ENCODE measurements at regions not wholly inside any gene's neighbourhood (a gene's known extent, or its start where the extent isn't known, plus 50 kb on each side); places are given as distances from the start of the nearest gene placed in this dataset.
A peak's percentile ranks its signal among the peaks of the same experiment; 100 is the strongest.

DNA sequence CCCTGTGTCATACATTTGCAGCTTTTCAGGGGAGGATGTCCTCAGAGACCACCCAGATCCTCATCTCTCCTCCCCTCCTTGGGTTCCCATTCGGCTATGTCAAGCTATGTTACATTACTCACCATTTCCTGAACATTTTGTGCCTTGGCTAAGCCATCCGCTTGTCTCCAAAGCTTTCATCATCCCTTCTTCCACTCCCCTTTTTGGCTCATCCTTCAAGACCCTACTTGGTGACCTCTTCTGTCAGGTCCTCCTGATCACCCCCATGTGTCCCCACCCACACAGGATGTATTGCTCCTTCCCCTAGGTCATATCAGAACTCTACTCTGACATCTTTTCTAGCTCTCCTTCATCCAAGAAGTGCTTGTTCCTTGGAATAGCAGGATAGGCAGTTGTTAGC is 81.8 kb downstream of the BOD1 start:
- H3K27me3 ChIP-seq (replicated peaks; ENCODE audit: control insufficient read depth, insufficient read depth, low read length), result no peaks in the 10 kb centered on the region
- Mint-ChIP-seq H3K27me3 (ENCODE audit: insufficient read depth, unreplicated experiment) (no peaks in the 10 kb centered on the region), H3K4me3 (ENCODE audit: unreplicated experiment) (no peak overlapping the region), H3K36me3 (ENCODE audit: insufficient read depth, unreplicated experiment) (peaks cover 5% of the 10 kb centered on the region), H3K4me1 (ENCODE audit: low read depth, unreplicated experiment) (peaks cover 25% of the 10 kb centered on the region), H3K9me3 (ENCODE audit: unreplicated experiment) (peaks cover 20% of the 10 kb centered on the region), H3K27ac (ENCODE audit: unreplicated experiment) (peak overlapping the region; percentile 65)
- H3K4me3 ChIP-seq (ENCODE audit: low read depth, low read length), result no peak overlapping the region
- ChIA-PET CTCF (interaction anchor here (1.1 kb wide), 1 partner anchor 40 kb away, joined by 5 read pairs; no protein-coding TSS in a partner anchor), POLR2A (no interaction called here)
- no TSS peak for BruUV-seq (replicated peaks)
- intact Hi-C loops (cut with micrococcal nuclease; ENCODE audit: unreplicated experiment), result loop anchor here (1.0 to 5.0 kb wide), 2 partner anchors 23 to 207 kb away; partner anchors contain the start of gene STC2
- TF ChIP-seq, protein P1, sequence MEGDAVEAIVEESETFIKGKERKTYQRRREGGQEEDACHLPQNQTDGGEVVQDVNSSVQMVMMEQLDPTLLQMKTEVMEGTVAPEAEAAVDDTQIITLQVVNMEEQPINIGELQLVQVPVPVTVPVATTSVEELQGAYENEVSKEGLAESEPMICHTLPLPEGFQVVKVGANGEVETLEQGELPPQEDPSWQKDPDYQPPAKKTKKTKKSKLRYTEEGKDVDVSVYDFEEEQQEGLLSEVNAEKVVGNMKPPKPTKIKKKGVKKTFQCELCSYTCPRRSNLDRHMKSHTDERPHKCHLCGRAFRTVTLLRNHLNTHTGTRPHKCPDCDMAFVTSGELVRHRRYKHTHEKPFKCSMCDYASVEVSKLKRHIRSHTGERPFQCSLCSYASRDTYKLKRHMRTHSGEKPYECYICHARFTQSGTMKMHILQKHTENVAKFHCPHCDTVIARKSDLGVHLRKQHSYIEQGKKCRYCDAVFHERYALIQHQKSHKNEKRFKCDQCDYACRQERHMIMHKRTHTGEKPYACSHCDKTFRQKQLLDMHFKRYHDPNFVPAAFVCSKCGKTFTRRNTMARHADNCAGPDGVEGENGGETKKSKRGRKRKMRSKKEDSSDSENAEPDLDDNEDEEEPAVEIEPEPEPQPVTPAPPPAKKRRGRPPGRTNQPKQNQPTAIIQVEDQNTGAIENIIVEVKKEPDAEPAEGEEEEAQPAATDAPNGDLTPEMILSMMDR (IDR thresholded peaks at IDR 0.05; ENCODE audit: insufficient read depth in 1 of 2, low read depth in 1 of 2, low read length in 1 of 2, severe bottlenecking in 1 of 2, unreplicated experiment in 1 of 2), result no peak
- no peak for DNase-seq
- peaks cover 4% of the 10 kb centered on the region; the same call in 1 of the 2 replicates for H3K9me3 ChIP-seq
- peaks cover 35% of the 10 kb centered on the region for H3K4me1 ChIP-seq
- H3K36me3 ChIP-seq (ENCODE audit: control insufficient read depth, insufficient read depth, low read length), result no peaks in the 10 kb centered on the region

DNA sequence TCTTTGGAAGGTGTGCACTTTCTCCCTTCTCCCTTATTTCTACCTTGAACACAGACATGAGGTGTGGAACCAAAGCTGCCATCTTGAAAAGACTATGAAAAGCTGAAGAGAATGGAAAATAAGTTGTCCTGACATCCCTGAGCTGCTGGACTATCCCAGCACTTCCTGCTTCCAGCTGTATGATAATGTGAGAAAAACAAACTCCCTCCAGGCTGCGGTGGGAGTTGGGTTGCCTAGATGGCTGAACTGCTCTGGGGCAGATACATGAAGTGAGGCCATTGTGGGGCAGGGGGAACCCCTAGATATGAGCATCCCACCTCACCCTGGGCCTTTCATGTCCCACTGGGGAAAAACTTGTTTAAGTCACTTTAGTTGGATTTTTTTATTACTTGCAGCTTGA is 82.4 kb downstream of the BOD1 start:
- TF ChIP-seq, protein P1 (IDR thresholded peaks at IDR 0.05; ENCODE audit: insufficient read depth in 1 of 2, low read depth in 1 of 2, low read length in 1 of 2, severe bottlenecking in 1 of 2, unreplicated experiment in 1 of 2), result no peak
- H3K9me3 Mint-ChIP-seq (ENCODE audit: unreplicated experiment), result peaks cover 20% of the 10 kb centered on the region
- H3K4me1 Mint-ChIP-seq (ENCODE audit: low read depth, unreplicated experiment), result peaks cover 25% of the 10 kb centered on the region
- no peak overlapping the region for H3K4me3 Mint-ChIP-seq (ENCODE audit: unreplicated experiment)
- DNase-seq, result no peak
- Histone ChIP-seq H3K36me3 (ENCODE audit: control insufficient read depth, insufficient read depth, low read length) (no peaks in the 10 kb centered on the region), H3K27me3 (replicated peaks; ENCODE audit: control insufficient read depth, insufficient read depth, low read length) (no peaks in the 10 kb centered on the region), H3K4me1 (peaks cover 35% of the 10 kb centered on the region), H3K4me3 (ENCODE audit: low read depth, low read length) (no peak overlapping the region), H3K9me3 (peaks cover 4% of the 10 kb centered on the region; the same call in 1 of the 2 replicates)
- ChIA-PET CTCF (interaction anchor here (1.1 kb wide), 1 partner anchor 40 kb away, joined by 5 read pairs; no protein-coding TSS in a partner anchor), POLR2A (no interaction called here)
- no peaks in the 10 kb centered on the region for H3K27me3 Mint-ChIP-seq (ENCODE audit: insufficient read depth, unreplicated experiment)
- intact Hi-C loops (cut with micrococcal nuclease; ENCODE audit: unreplicated experiment), result no loop called here
- BruUV-seq (replicated peaks), result no TSS peak
- peaks cover 5% of the 10 kb centered on the region for H3K36me3 Mint-ChIP-seq (ENCODE audit: insufficient read depth, unreplicated experiment)
- peak overlapping the region; percentile 65 for H3K27ac Mint-ChIP-seq (ENCODE audit: unreplicated experiment)

DNA sequence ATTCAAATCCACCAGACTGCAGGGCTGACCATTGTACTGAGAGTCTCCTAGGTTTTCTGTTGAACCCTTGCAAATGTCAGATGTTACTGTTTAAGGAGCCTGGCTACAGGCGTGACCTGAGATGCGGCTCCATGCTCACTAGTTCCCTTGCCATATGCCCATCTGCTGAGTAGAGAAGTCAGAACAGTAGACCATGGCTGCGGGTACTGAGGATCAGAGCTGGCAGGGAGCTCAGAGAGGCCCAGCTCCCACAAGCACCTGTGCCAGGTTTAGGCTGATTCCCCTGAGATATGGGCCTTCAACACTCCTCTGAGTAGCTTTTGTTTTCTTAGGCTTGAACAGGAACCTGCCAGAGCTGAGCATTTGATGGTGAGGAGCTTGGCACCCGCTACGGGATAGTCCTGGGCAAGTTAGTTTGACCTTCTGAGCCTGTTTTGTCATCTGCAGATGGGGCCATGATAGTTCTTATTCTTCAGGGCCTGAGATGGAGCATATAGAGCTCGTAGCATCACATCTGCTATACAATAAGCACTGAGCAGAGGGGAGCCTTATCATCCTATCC is 83.7 kb downstream of the BOD1 start:
- POLR2A ChIA-PET, result no interaction called here

More for the DNA sequence above, 83.7 kb downstream of the BOD1 start:
- Mint-ChIP-seq H3K36me3 (ENCODE audit: insufficient read depth, unreplicated experiment) (peaks cover 5% of the 10 kb centered on the region), H3K27ac (ENCODE audit: unreplicated experiment) (no peak overlapping the region), H3K4me3 (ENCODE audit: unreplicated experiment) (no peak overlapping the region), H3K4me1 (ENCODE audit: low read depth, unreplicated experiment) (peaks cover 25% of the 10 kb centered on the region), H3K27me3 (ENCODE audit: insufficient read depth, unreplicated experiment) (no peaks in the 10 kb centered on the region), H3K9me3 (ENCODE audit: unreplicated experiment) (peaks cover 20% of the 10 kb centered on the region)
- H3K4me1 ChIP-seq, result peaks cover 35% of the 10 kb centered on the region
- intact Hi-C loops (cut with micrococcal nuclease; ENCODE audit: unreplicated experiment), result no loop called here
- no peak overlapping the region for H3K4me3 ChIP-seq (ENCODE audit: low read depth, low read length)
- no peak for DNase-seq
- BruUV-seq (replicated peaks), result no TSS peak
- no peaks in the 10 kb centered on the region for H3K36me3 ChIP-seq (ENCODE audit: control insufficient read depth, insufficient read depth, low read length)
- TF ChIP-seq, protein P1 (IDR thresholded peaks at IDR 0.05; ENCODE audit: insufficient read depth in 1 of 2, low read depth in 1 of 2, low read length in 1 of 2, severe bottlenecking in 1 of 2, unreplicated experiment in 1 of 2), result no peak
- peaks cover 4% of the 10 kb centered on the region; the same call in 1 of the 2 replicates for H3K9me3 ChIP-seq
- no peaks in the 10 kb centered on the region for H3K27me3 ChIP-seq (replicated peaks; ENCODE audit: control insufficient read depth, insufficient read depth, low read length)
- CTCF ChIA-PET, result interaction anchor here (1.2 kb wide), 1 partner anchor 40 kb away, joined by 4 read pairs; no protein-coding TSS in a partner anchor

Data from Caco-2 (cell line).